ENCODE measurements at regions not wholly inside any gene's neighbourhood (a gene's known extent, or its start where the extent isn't known, plus 50 kb on each side); places are given as distances from the start of the nearest gene placed in this dataset.

DNA sequence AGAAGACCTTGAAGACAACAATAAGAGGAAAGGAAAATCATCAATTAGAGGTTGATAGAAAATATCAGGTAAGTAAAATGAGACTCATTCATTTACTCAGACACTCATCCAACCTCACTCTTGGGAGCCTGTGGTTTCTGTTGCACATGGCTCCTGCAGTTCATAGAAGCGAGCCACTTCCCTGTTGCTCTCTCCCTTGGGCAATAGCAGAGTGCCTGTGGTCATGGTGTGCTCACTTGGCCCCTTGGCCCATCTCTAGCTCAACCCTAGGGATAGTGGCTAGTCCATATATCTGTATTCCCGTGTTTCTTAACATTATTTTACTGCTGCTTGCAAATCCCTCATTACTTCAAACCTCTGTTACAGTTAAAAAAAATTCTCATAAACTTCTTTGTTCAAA lies 368.6 kb downstream of the PTPRC start:
- intact Hi-C loops (cut with DNase I): no loop called here

DNA sequence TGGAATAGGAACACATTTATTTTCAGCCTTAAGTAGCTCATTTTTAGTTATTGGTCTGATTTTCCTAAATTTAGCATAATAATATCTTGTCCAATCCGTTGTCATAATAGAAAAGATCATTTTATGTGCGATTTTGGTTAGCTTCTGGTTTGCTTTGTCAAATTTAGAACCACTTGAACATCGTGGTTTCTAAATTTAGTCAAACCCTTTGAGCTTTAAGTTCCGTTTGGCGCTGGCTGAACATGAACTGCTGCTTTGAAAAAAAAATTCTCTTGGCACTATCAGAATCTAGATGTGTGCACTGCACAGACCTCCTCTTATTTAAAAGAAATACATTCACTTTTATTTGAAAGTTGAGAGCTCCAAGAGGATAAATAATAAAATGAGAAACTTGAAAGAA lies 370.6 kb downstream of the PTPRC start:
- DNase-seq (ENCODE audit: low spot score in 2 of 2): no peak

More for the DNA sequence above, 368.6 kb downstream of the PTPRC start:
- Histone ChIP-seq H3K27ac (no peak overlapping the region), H3K27me3 (no peaks in the 10 kb centered on the region), H3K9me3 (no peaks in the 10 kb centered on the region), H3K4me1 (no peaks in the 10 kb centered on the region), H3K36me3 (no peaks in the 10 kb centered on the region), H3K4me3 (no peak overlapping the region)
- TF ChIP-seq, protein P1, sequence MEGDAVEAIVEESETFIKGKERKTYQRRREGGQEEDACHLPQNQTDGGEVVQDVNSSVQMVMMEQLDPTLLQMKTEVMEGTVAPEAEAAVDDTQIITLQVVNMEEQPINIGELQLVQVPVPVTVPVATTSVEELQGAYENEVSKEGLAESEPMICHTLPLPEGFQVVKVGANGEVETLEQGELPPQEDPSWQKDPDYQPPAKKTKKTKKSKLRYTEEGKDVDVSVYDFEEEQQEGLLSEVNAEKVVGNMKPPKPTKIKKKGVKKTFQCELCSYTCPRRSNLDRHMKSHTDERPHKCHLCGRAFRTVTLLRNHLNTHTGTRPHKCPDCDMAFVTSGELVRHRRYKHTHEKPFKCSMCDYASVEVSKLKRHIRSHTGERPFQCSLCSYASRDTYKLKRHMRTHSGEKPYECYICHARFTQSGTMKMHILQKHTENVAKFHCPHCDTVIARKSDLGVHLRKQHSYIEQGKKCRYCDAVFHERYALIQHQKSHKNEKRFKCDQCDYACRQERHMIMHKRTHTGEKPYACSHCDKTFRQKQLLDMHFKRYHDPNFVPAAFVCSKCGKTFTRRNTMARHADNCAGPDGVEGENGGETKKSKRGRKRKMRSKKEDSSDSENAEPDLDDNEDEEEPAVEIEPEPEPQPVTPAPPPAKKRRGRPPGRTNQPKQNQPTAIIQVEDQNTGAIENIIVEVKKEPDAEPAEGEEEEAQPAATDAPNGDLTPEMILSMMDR (IDR thresholded peaks at IDR 0.05): no peak
- DNase-seq (ENCODE audit: low spot score in 2 of 2): no peak

DNA sequence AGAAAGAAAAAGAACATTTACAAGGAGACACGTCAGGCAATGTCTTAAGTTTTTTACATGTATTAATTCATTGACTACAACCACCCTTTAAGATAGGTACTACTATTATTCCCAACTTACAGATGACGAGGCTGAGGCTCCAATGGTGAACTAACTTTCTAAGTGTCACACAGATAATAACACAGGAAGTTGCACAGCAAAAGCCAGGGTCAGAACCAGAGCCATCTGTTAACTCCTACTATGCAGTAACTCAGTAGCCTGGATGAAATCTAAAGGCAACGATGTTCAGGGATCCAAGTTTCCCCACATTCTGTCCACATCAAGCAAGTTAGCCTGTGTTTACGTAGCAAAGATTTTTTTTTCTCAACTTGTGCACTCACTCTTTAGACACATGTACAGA lies 371.7 kb downstream of the PTPRC start:
- Histone ChIP-seq H3K27me3 (no peaks in the 10 kb centered on the region), H3K27ac (no peak overlapping the region), H3K4me1 (no peaks in the 10 kb centered on the region), H3K4me3 (no peak overlapping the region), H3K9me3 (no peaks in the 10 kb centered on the region), H3K36me3 (no peaks in the 10 kb centered on the region)
- intact Hi-C loops (cut with DNase I): no loop called here
- TF ChIP-seq, protein P1 (IDR thresholded peaks at IDR 0.05): no peak
- DNase-seq (ENCODE audit: low spot score in 2 of 2): no peak

More for the DNA sequence above, 370.6 kb downstream of the PTPRC start:
- H3K27me3 ChIP-seq: no peaks in the 10 kb centered on the region
- H3K4me1 ChIP-seq: no peaks in the 10 kb centered on the region
- TF ChIP-seq, protein P1 (IDR thresholded peaks at IDR 0.05): no peak
- H3K27ac ChIP-seq: no peak overlapping the region
- no peak overlapping the region for H3K4me3 ChIP-seq
- intact Hi-C loops (cut with DNase I): no loop called here
- H3K9me3 ChIP-seq: no peaks in the 10 kb centered on the region
- H3K36me3 ChIP-seq: no peaks in the 10 kb centered on the region

DNA sequence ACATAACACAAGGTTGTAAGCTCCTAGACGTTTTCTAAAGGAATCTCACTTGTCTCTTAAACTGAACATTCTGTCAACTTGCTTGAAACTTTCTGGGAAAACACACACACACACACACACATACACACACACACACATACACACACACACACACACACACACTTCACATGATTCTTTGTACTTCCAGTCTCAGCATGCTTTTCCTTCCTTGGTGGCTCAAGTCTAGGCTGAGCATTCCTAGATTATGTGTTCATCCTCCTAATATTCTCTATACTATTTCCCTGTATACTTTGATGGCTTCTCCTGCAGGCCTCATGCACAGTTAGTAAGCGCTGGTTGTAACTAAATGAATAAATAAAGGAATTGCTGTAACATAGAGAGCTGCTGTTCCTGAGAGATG lies 372.1 kb downstream of the PTPRC start:
- DNase-seq (ENCODE audit: low spot score in 2 of 2): no peak
- H3K27ac ChIP-seq: no peak overlapping the region
- intact Hi-C loops (cut with DNase I): no loop called here
- TF ChIP-seq, protein P1 (IDR thresholded peaks at IDR 0.05): no peak
- H3K4me1 ChIP-seq: no peaks in the 10 kb centered on the region
- H3K36me3 ChIP-seq: no peaks in the 10 kb centered on the region
- H3K4me3 ChIP-seq: no peak overlapping the region
- no peaks in the 10 kb centered on the region for H3K9me3 ChIP-seq
- no peaks in the 10 kb centered on the region for H3K27me3 ChIP-seq

DNA sequence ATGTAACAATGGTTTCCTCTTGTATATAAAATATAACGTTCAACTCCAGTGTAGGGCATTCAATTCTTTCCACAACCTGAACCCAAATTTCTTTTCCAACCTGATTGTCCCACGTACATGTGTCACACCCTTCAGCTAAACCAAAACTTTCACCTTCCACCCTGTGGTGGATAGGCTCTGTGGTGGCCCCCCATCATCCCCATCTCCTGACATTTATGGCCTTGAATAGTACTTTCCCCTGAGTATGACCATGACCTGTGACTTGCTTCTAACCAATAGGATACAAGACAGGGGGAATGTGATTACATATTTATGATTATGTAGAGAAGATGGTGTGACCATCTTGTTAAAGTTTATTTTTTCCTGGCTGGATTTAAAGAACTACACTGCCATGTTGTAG lies 377.0 kb downstream of the PTPRC start:
- Histone ChIP-seq H3K36me3 (no peaks in the 10 kb centered on the region), H3K27me3 (no peaks in the 10 kb centered on the region), H3K9me3 (no peaks in the 10 kb centered on the region), H3K4me3 (no peak overlapping the region), H3K27ac (no peak overlapping the region), H3K4me1 (no peaks in the 10 kb centered on the region)
- TF ChIP-seq, protein P1 (IDR thresholded peaks at IDR 0.05): no peak
- intact Hi-C loops (cut with DNase I): no loop called here
- no peak for DNase-seq (ENCODE audit: low spot score in 2 of 2)

DNA sequence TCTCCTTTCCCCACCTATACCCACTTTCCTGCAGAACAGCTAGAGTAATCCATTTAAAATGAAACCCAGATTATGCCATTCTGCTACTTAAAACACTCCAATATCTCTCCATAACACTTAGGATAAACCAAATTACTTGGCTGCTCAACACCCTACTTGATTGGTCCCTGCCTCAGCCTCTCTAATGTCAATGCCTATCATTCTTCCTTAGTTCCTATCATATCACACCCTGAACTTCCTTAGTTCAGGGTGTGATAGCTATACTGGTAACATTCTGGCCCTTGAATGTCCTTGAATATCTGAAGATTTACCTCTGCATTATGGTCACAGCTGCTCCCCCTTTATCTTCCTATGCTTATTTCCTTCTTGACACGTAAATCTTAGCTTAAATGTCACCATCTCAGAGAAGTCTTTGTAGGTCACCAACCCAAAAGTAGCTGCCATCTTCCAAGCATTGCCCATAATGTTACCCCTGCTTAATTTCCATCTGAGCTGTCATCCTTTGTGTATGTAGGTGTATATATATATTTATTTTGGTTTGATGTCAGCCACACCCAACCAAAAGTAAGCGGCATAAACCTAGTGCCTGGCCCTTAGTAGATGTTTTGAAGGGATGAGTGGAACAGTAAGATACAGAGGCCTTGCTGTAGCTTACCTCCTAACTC lies 379.8 kb downstream of the PTPRC start:
- Histone ChIP-seq H3K4me3 (no peak overlapping the region), H3K27ac (no peak overlapping the region), H3K9me3 (no peaks in the 10 kb centered on the region), H3K4me1 (no peaks in the 10 kb centered on the region), H3K36me3 (no peaks in the 10 kb centered on the region), H3K27me3 (no peaks in the 10 kb centered on the region)
- no peak for DNase-seq (ENCODE audit: low spot score in 2 of 2)
- TF ChIP-seq, protein P1 (IDR thresholded peaks at IDR 0.05): no peak
- intact Hi-C loops (cut with DNase I): no loop called here

All from ascending aorta (tissue), 2 donors.